ENCODE measurements at regions not wholly inside any gene's neighbourhood (a gene's known extent, or its start where the extent isn't known, plus 50 kb on each side); places are given as distances from the start of the nearest gene placed in this dataset.
"Not testable (repeated sequence)": the region's sequence is repeated elsewhere in the genome, so short reads cannot be mapped to it uniquely, and the experiment has no call there.

GRCh38 chr18:56443166-56443907 is 195.1 kb downstream of the TXNL1 start:
- no peak for DNase-seq (ENCODE audit: low read depth)

DNA sequence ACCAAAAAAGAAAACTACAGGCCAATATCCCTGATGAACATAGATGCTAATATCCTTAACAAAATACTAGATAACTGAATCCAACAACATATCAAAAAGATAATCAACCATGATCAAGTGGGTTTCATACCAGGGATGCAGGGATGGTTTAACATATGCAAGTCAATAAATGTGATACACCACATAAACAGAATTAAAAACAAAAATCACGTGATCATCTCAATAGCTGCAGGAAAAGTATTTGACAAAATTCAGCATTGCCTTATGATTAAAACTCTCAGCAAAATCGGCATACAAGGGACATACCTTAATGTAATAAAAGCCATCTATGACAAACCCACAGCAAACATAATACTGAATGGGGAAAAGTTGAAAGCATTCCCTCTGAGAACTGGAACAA is 199.9 kb downstream of the TXNL1 start:
- DNase-seq (ENCODE audit: low read depth), result not testable (repeated sequence)

- no peak for DNase-seq (ENCODE audit: low read depth)
Measured at GRCh38 chr18:56436651-56437050, 201.7 kb downstream of the TXNL1 start.

DNA sequence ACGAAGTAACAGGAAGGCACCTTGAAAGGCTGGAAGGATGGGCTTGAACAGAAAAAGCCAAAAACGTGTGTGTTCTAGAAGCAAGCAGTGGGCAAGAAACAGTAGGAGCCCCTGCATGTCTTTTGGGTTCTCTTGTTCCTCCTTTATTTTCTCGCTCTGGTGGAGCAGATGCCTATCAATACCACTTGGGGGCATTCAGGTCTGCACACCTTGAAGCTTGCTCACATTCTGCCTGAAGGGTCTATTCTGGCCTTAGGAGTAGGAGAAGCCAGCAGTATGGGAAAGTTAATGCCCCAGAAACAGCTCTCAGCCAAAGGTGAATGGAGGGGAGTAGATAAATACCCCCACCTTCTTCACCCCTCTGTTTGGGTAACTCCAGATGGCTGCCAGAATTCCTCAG is 204.5 kb downstream of the TXNL1 start:
- no peak for DNase-seq (ENCODE audit: low read depth)

- DNase-seq (ENCODE audit: low read depth), result no peak
Measured at GRCh38 chr18:56431551-56431950, 206.8 kb downstream of the TXNL1 start.

GRCh38 chr18:56423626-56424025 is 214.8 kb downstream of the TXNL1 start:
- DNase-seq (ENCODE audit: low read depth), result no peak

GRCh38 chr18:56421647-56422046 is 216.7 kb downstream of the TXNL1 start:
- no peak for DNase-seq (ENCODE audit: low read depth)

DNA sequence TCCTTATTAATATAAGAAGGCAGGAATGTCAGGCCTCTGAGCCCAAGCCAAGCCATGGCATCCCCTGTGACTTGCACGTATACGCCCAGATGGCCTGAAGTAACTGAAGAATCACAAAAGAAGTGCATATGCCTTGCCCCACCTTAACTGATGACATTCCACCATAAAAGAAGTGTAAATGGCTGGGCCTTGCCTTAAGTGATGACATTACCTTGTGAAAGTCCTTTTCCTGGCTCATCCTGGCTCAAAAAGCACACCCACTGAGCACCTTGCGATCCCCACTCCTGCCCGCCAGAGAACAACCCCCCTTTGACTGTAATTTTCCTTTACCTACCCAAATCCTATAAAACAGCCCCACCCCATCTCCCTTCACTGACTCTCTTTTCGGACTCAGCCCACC is 217.5 kb downstream of the TXNL1 start:
- not testable (repeated sequence) for DNase-seq (ENCODE audit: low read depth)

- no peak for DNase-seq (ENCODE audit: low read depth)
Measured at GRCh38 chr18:56414357-56414756, 224.0 kb downstream of the TXNL1 start.

DNA sequence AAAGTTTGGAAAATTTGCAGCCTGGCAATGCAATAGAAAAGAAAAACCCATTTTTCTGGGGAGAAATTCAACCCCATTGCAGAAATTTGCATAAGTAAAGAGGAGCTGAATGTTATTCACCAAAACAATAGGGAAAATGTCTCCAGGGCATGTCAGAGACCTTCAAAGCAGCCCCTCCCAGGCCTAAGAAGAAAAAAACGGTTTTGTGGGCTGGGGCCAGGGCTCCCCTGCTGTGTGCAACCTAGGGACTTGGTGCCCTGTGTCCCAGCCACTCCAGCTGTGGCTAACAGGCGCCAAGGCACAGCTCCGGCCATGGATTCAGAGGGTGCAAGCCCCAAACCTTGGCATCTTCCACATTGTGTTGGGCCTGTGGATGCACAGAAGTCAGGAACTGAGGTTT is 224.5 kb downstream of the TXNL1 start:
- no peak for DNase-seq (ENCODE audit: low read depth)

GRCh38 chr18:56412951-56413350 is 225.4 kb downstream of the TXNL1 start:
- DNase-seq (ENCODE audit: low read depth), result no peak

DNA sequence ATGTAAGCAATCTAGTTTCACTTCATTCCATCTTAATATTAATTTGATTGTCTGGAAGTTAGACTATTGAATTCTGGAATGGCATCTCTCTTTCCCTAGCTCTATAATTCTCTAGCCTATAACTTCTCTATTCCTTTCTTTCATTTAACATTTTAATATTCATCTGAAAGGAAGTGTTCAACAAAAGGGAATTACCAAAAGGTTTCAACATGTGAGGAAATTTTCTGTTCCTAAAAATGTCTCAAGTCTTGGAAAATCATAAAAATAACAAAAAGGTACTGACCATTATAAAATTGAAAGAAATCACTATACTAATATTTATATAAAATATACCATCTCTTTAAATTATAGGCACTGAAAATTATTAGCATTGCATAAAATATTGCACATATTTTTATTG is 228.7 kb downstream of the TXNL1 start:
- DNase-seq (ENCODE audit: low read depth), result no peak

DNA sequence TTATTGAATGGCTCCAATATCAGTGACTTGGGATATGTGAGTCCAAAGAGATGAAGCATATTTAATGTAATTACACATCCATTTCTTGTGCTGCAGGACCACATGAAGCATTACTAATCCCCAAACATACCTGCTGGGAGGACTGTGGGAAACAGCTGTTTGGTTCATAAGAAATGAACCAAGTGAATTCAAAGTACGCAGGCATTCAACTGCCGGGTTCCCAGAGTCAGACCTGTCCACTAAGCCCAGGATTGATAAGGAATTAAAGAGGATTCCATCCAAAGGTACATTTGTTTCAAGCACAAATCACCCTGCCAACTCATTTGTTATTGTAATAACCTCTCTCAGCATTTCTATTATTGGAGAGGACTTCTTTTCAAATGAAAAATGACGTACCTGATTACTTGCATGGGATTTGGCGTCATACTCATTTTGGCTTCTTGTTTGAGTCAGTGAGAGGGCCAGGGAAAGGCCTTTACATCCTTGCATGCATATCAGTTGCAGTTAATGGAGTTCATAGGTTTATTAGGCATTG is 230.7 kb downstream of the TXNL1 start:
- DNase-seq (ENCODE audit: low read depth), result no peak

GRCh38 chr18:56402872-56403516 is 235.4 kb downstream of the TXNL1 start:
- DNase-seq (ENCODE audit: low read depth), result peak; percentile 66

DNA sequence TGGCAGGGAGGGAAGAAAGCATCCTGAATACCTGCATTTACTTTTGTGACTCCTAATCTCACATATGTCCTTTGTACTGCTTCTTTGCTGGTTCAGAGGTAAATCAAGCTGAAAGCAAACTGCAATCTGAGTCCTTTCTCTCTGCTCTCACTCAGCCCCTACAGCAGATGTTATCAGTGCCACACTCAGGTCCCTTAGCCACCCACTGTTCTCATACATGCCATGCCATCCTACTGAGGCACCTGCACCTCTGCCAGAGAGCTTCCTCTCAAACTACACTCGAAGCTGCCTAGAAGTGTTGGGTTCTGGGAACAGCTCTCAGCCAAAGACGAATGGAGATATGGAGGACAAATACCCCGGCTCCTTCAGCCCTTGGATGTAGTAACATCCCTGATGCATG is 244.5 kb downstream of the TXNL1 start:
- DNase-seq (ENCODE audit: low read depth), result no peak

GRCh38 chr18:56391931-56392590 is 246.3 kb downstream of the TXNL1 start:
- DNase-seq (ENCODE audit: low read depth), result no peak

- DNase-seq (ENCODE audit: low read depth), result no peak
Measured at GRCh38 chr18:56390626-56391025, 247.8 kb downstream of the TXNL1 start.

DNA sequence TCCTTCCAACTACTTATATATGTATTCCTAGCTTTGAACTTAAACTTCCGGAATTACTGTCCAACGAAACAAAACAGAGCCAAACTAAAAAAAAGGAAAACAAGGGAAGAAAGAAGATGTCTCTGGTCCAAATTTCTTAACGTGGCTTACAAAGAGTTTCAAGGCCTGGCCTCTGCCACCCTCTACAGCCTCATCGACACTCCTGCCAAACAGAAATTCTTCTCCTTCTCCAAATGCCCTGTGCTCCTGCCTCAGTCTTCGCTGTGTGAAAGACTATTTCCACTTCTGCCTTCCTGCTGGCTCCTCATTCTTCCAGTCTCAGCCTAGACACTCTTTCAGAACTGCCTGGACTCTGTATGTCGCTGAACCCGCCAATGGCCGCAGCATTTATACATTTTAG is 249.2 kb downstream of the TXNL1 start:
- DNase-seq (ENCODE audit: low read depth), result no peak

- no peak for DNase-seq (ENCODE audit: low read depth)
Measured at GRCh38 chr18:56388571-56388970, 249.8 kb downstream of the TXNL1 start.

GRCh38 chr18:56386856-56387255 is 251.5 kb downstream of the TXNL1 start:
- no peak for DNase-seq (ENCODE audit: low read depth)

DNA sequence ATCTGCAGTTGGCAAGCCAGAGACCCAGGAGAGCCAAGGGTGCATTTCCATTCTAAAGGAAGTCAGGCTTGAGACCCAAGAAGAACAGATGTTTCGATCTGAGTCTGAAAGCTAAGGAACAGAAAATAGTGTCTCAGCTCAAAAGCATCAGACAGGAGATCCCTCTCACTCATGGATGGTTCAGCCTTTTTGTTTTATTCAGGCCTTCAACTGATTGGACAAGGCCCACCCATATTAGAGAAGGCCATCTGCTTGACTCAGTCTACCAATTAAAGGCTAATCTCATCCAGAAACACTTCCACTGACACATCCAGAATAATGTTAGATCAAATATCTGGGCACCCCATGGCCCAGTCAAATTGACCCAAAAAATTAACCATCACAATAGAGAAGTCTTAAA is 255.0 kb downstream of the TXNL1 start:
- DNase-seq (ENCODE audit: low read depth), result no peak

GRCh38 chr18:56382541-56382940 is 255.9 kb downstream of the TXNL1 start:
- no peak for DNase-seq (ENCODE audit: low read depth)

DNA sequence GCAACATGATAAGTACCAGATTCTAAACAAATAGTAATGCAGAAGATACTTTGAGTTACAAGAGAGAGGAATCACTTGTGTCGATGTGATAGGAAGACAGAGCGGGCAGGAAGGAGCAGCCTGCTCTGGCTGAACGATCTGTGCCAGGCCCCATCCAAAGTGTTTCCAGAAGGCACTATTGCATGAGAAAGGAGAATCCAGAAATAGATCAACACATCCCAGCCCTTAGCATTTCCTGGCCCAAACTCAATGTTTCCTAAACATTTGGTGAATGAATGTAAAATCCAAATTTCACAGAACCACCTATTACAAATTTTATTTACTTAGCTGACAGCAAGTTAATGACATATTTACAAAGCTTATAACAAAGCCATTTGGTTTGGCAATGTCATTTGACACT is 257.2 kb downstream of the TXNL1 start:
- DNase-seq (ENCODE audit: low read depth), result no peak

Measured in HS-5 (cell line).